B cell (primary cell): ENCODE measurements at regions not wholly inside any gene's neighbourhood (a gene's known extent, or its start where the extent isn't known, plus 50 kb on each side); places are given as distances from the start of the nearest gene placed in this dataset.

ENCODE experiments used
- ATAC-seq: fragments of 200-7000 bp; cut with Tn5 transposase; one replicate; pipeline ENCODE4 v1.10.0; 2021; ENCODE audit warnings: low read depth, mild to moderate bottlenecking, moderate number of reproducible peaks, moderate library complexity
- CTCF ChIA-PET: fragments of 350-600 bp; sonication (Branson Sonifier 250); formaldehyde crosslinking; loops from one replicate; lab custom pipeline; 2021; ENCODE audit warnings: antibody characterized with exemption, inconsistent platforms; lab: Charles Lee
- POLR2A ChIA-PET: fragments of 350-600 bp; sonication (Branson Sonifier 250); formaldehyde crosslinking; loops from one replicate; lab custom pipeline; 2021; ENCODE audit warnings: antibody characterized with exemption; lab: Charles Lee
- DNase-seq: peaks from one replicate; pipeline ENCODE4 v3.0.0; 2013
- H2AFZ ChIP-seq: 2 replicates; pipeline ENCODE4 v1.6.1; 2012; ENCODE audit warnings: mild to moderate bottlenecking, low read depth, low read length; ENCODE audit not compliant: insufficient read depth, poor library complexity, severe bottlenecking
- H3K27ac ChIP-seq, 2 donors: 1 replicate in 1 of 2; 2 replicates in 1 of 2; pipeline ENCODE4 v1.5.1; 2012 to 2013; ENCODE audit warnings: low read length in 2 of 2, mild to moderate bottlenecking in 2 of 2, moderate library complexity in 1 of 2
- H3K27me3 ChIP-seq, 4 experiments: fragments of 200-600 bp in 1 of 4; sonication (generic) in 1 of 4; replicated peaks in 1 of 4; 1 replicate in 2 of 4; 2 replicates in 2 of 4; pipeline versions ENCODE4 v1.6.1 to v1.7.0; 2013 to 2016; ENCODE audit warnings: low read length in 3 of 4, mild to moderate bottlenecking in 2 of 4, mixed read lengths in 1 of 4, moderate library complexity in 1 of 4; ENCODE audit not compliant: insufficient read depth in 4 of 4, control insufficient read depth in 3 of 4; ENCODE audit errors: control extremely low read depth in 1 of 4
- H3K36me3 ChIP-seq, 2 experiments: replicated peaks in 1 of 2; 1 replicate in 1 of 2; 2 replicates in 1 of 2; pipeline versions ENCODE4 v1.6.1 to v1.7.1; 2013; ENCODE audit warnings: low read length in 1 of 2; ENCODE audit not compliant: insufficient read depth in 2 of 2, control insufficient read depth in 1 of 2; ENCODE audit errors: control extremely low read depth in 1 of 2, extremely low read depth in 1 of 2
- H3K4me1 ChIP-seq, 2 donors: fragments of 200-600 bp in 1 of 2; sonication (generic) in 1 of 2; 1 replicate in 1 of 2; 2 replicates in 1 of 2; pipeline versions ENCODE4 v1.5.1 to v1.6.1; 2013 to 2017; ENCODE audit warnings: low read length in 2 of 2; ENCODE audit not compliant: control insufficient read depth in 2 of 2, insufficient read depth in 2 of 2
- H3K4me2 ChIP-seq: replicated peaks from 2 replicates; pipeline ENCODE3; 2012; ENCODE audit warnings: mild to moderate bottlenecking, low read depth, low read length; ENCODE audit not compliant: poor library complexity, severe bottlenecking
- H3K4me3 ChIP-seq, 5 experiments: fragments of 200-600 bp in 1 of 5; sonication (generic) in 1 of 5; 1 replicate in 3 of 5; 2 replicates in 2 of 5; pipeline versions ENCODE4 v1.5.1 to v1.7.0; 2011 to 2016; ENCODE audit warnings: low read length in 4 of 5, mild to moderate bottlenecking in 4 of 5, low read depth in 2 of 5, control low read depth in 1 of 5, moderate library complexity in 1 of 5; ENCODE audit not compliant: insufficient read depth in 1 of 5; ENCODE audit errors: control extremely low read depth in 1 of 5, extremely low read depth in 1 of 5
- H3K79me2 ChIP-seq: fragments of 200-600 bp; sonication (generic); one replicate; pipeline ENCODE4 v1.6.0; 2016; ENCODE audit warnings: low read length; ENCODE audit not compliant: control insufficient read depth, insufficient read depth
- H3K9ac ChIP-seq: fragments of 200-600 bp; sonication (generic); 2 replicates; pipeline ENCODE4 v1.6.1; 2017; ENCODE audit warnings: mild to moderate bottlenecking, low read length, moderate library complexity
- H3K9me3 ChIP-seq, 3 donors: one replicate each; pipeline versions ENCODE4 v1.6.1 to v1.7.1; 2013; ENCODE audit warnings: low read length in 2 of 3; ENCODE audit not compliant: control insufficient read depth in 2 of 3, insufficient read depth in 1 of 3; ENCODE audit errors: control extremely low read depth in 1 of 3
- H4K20me1 ChIP-seq: 2 replicates; pipeline ENCODE4 v1.6.0; 2012; ENCODE audit warnings: mild to moderate bottlenecking, low read length; ENCODE audit not compliant: insufficient read depth, control insufficient read depth, poor library complexity, severe bottlenecking
- H3K27ac Mint-ChIP-seq: one replicate; pipeline ENCODE4 v1.8.0; 2021; ENCODE audit warnings: mixed read lengths
- H3K27me3 Mint-ChIP-seq: one replicate; pipeline ENCODE4 v1.8.0; 2021; ENCODE audit warnings: mixed read lengths
- H3K4me1 Mint-ChIP-seq: one replicate; pipeline ENCODE4 v1.8.0; 2021; ENCODE audit warnings: mixed read lengths
- H3K4me3 Mint-ChIP-seq: one replicate; pipeline ENCODE4 v1.8.0; 2021; ENCODE audit warnings: mixed read lengths
- H3K9me3 Mint-ChIP-seq: one replicate; pipeline ENCODE4 v1.8.0; 2022; ENCODE audit warnings: mixed read lengths; ENCODE audit not compliant: insufficient read depth
- EZH2 ChIP-seq: IDR thresholded peaks from 2 replicates; pipeline ENCODE4 v1.6.1; 2012; ENCODE audit warnings: borderline replicate concordance, low read depth, mild to moderate bottlenecking, moderate library complexity, low read length; ENCODE audit not compliant: insufficient read depth, poor library complexity, severe bottlenecking
- WGBS: methylation state at CpG from one replicate; pipeline ENCODE4 v1.1.5; 2013; ENCODE audit warnings: missing lambda C conversion rate; ENCODE audit not compliant: insufficient coverage; 5-methylcytosine and 5-hydroxymethylcytosine counted together
- intact Hi-C: fragments of 100-400 bp; cut with micrococcal nuclease; formaldehyde crosslinking; loops from one replicate; pipeline ENCODE4 v1.10.0; 2022
- TF ChIP-seq, protein P1 (sequence below): fragments of 200-600 bp; IDR thresholded peaks from one replicate; pipeline ENCODE4 v1.8.0; 2022; ENCODE audit warnings: antibody characterized with exemption, mild to moderate bottlenecking

DNA sequence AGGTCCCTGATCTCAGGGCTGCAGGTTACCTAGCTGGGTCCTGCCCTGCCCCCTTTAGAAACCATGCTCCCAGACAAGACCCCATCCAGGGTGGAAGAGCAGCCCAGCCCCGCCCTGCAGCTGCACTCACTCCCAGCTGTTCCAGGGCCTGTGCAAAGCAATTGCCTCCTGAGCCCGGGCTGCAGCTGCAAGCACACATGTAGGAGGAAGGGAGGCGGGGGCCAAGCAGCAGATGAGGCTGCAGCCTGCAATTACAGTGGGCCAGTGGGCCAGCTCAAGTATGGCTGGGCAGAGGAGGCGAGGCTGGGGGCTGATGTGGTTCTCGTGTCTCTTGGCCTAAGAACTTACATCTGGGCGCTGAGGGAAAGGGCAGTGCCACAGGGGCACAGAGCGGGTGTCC, 65.4 kb upstream of the TUBA3E start:
- DNase-seq (no peak), ATAC-seq (no peak)
- 92% methylated on average over 7 of the region's 7 CpGs for WGBS
- no peaks in the 10 kb centered on the region for H3K36me3 ChIP-seq
- H3K27me3 ChIP-seq: peaks cover 0 to 9% (median 1%) of the 10 kb centered on the region in 4 experiments
- no peaks in the 10 kb centered on the region for H3K4me1 ChIP-seq
- no peak overlapping the region for H2AFZ ChIP-seq
- no peak overlapping the region for H3K4me2 ChIP-seq
- intact Hi-C loops: no loop called here
- no peak overlapping the region for H3K27ac ChIP-seq
- H3K79me2 ChIP-seq: no peaks in the 10 kb centered on the region
- ChIA-PET POLR2A (no interaction called here), CTCF (no interaction called here)
- Mint-ChIP-seq H3K4me1 (no peaks in the 10 kb centered on the region), H3K9me3 (no peaks in the 10 kb centered on the region), H3K27me3 (peaks cover 28% of the 10 kb centered on the region), H3K4me3 (no peak overlapping the region), H3K27ac (no peak overlapping the region)
- H3K9ac ChIP-seq: no peak overlapping the region
- H3K4me3 ChIP-seq: no peak overlapping the region
- no peaks in the 10 kb centered on the region for H4K20me1 ChIP-seq
- TF ChIP-seq, protein P1, sequence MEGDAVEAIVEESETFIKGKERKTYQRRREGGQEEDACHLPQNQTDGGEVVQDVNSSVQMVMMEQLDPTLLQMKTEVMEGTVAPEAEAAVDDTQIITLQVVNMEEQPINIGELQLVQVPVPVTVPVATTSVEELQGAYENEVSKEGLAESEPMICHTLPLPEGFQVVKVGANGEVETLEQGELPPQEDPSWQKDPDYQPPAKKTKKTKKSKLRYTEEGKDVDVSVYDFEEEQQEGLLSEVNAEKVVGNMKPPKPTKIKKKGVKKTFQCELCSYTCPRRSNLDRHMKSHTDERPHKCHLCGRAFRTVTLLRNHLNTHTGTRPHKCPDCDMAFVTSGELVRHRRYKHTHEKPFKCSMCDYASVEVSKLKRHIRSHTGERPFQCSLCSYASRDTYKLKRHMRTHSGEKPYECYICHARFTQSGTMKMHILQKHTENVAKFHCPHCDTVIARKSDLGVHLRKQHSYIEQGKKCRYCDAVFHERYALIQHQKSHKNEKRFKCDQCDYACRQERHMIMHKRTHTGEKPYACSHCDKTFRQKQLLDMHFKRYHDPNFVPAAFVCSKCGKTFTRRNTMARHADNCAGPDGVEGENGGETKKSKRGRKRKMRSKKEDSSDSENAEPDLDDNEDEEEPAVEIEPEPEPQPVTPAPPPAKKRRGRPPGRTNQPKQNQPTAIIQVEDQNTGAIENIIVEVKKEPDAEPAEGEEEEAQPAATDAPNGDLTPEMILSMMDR: no peak
- no peak for TF ChIP-seq EZH2
- no peaks in the 10 kb centered on the region for H3K9me3 ChIP-seq

DNA sequence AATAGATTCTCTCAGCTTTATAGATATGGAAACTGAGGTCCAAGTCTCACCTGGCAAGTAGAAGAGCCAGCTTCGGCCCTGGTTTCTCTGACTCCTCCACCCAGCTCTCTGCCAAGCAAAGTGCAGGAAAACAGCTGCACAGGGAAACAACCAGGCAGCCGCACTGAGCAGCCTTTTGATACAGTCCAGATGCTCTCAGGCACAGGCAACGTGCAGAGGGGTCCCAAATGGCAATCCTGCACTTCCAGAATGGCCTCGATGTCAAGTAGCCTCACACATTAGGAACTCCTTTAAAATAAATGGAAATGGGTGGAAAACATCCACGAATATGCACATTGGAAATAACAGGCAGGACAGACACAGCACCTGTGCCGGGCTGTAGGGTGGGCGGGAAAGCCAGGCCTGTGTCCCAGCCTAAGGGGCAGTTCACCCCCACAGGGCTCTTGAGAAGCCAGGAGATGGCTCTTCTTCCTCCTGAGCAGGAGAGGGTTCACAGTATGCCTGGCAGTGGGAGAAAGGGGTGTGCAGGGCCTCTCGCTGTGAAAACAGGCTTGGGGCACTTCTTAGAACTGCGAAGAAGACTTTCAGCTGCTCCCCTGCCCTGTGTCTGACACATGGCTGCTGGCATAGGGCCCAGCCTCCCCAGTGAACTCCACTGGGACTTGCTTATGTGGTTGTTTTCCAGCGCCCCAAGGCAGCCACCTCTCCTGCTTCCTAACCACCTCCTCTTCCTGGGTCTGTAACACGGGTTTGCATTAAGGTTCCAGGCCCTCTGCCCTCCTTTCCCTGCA, 63.9 kb upstream of the TUBA3E start:
- WGBS: 64% methylated on average over 10 of the region's 11 CpGs
- Histone ChIP-seq H2AFZ (no peak overlapping the region), H3K4me2 (no peak overlapping the region), H3K9me3 (no peaks in the 10 kb centered on the region), H3K27ac (no peak overlapping the region), H3K27me3 (peaks cover 0 to 9% (median 1%) of the 10 kb centered on the region in 4 experiments), H3K9ac (no peak overlapping the region), H3K4me3 (no peak overlapping the region), H3K4me1 (no peaks in the 10 kb centered on the region), H3K36me3 (no peaks in the 10 kb centered on the region), H4K20me1 (no peaks in the 10 kb centered on the region), H3K79me2 (no peaks in the 10 kb centered on the region)
- ChIA-PET POLR2A (no interaction called here), CTCF (interaction anchor here (0.6 kb wide), 1 partner anchor 535 kb away, joined by 3 read pairs; no protein-coding TSS in a partner anchor)
- Mint-ChIP-seq H3K4me3 (no peak overlapping the region), H3K27ac (no peak overlapping the region), H3K9me3 (no peaks in the 10 kb centered on the region), H3K4me1 (no peaks in the 10 kb centered on the region), H3K27me3 (peaks cover 33% of the 10 kb centered on the region)
- no peak for DNase-seq
- TF ChIP-seq, protein P1: no peak
- TF ChIP-seq EZH2: no peak
- ATAC-seq: no peak
- intact Hi-C loops: no loop called here
